SK-N-SH treated with all-trans-retinoic acid at 6 μM for 48 hours (cell line): ENCODE measurements at regions not wholly inside any gene's neighbourhood (a gene's known extent, or its start where the extent isn't known, plus 50 kb on each side); places are given as distances from the start of the nearest gene placed in this dataset.
A peak's percentile ranks its signal among the peaks of the same experiment; 100 is the strongest.

Experiments
- ATAC-seq: fragments of 200-7000 bp; cut with Tn5 transposase; 3 replicates; pipeline ENCODE4 v1.9.1; 2020; ENCODE audit warnings: mild to moderate bottlenecking, moderate library complexity
- ARNTL ChIP-seq: fragments of 450-650 bp; formaldehyde crosslinking; IDR thresholded peaks from 2 replicates; pipeline ENCODE4 v1.5.0; 2020; ENCODE audit warnings: low read depth, mild to moderate bottlenecking, moderate library complexity, borderline replicate concordance
- BACH2 ChIP-seq: fragments of 250-450 bp; sonication (Bioruptor Pico); IDR thresholded peaks from 2 replicates; pipeline ENCODE4 v1.9.0; 2021; ENCODE audit warnings: mild to moderate bottlenecking, borderline replicate concordance
- CSDC2 ChIP-seq: fragments of 250-450 bp; sonication (Bioruptor Pico); IDR thresholded peaks from 2 replicates; pipeline ENCODE4 v1.5.0; 2020; ENCODE audit warnings: mild to moderate bottlenecking, moderate library complexity
- ESRRG ChIP-seq: fragments of 250-450 bp; sonication (Bioruptor Pico); IDR thresholded peaks from 2 replicates; pipeline ENCODE4 v1.6.1; 2021; ENCODE audit warnings: mild to moderate bottlenecking
- GLIS3 ChIP-seq: fragments of 250-450 bp; sonication (Bioruptor Pico); IDR thresholded peaks from 2 replicates; pipeline ENCODE4 v1.5.0; 2020; ENCODE audit warnings: mild to moderate bottlenecking, moderate library complexity
- ISL1 ChIP-seq: fragments of 250-450 bp; sonication (Bioruptor Pico); IDR thresholded peaks from 2 replicates; pipeline ENCODE4 v2.1.2; 2022; ENCODE audit warnings: mild to moderate bottlenecking, moderate library complexity
- OSR1 ChIP-seq: fragments of 250-450 bp; sonication (Bioruptor Pico); IDR thresholded peaks from 2 replicates; pipeline ENCODE4 v1.8.0; 2022; ENCODE audit warnings: moderate library complexity, mild to moderate bottlenecking, inconsistent platforms
- RARB ChIP-seq: fragments of 250-450 bp; sonication (Bioruptor Pico); IDR thresholded peaks from 2 replicates; pipeline ENCODE4 v1.8.0; 2021; ENCODE audit warnings: mild to moderate bottlenecking, moderate library complexity
- SNAI2 ChIP-seq: fragments of 250-450 bp; sonication (Bioruptor Pico); IDR thresholded peaks from 2 replicates; pipeline ENCODE4 v1.5.0; 2020; ENCODE audit warnings: mild to moderate bottlenecking, moderate library complexity
- TCF4 ChIP-seq: fragments of 250-450 bp; sonication (Bioruptor Pico); IDR thresholded peaks from 2 replicates; pipeline ENCODE4 v1.8.0; 2021; ENCODE audit warnings: mild to moderate bottlenecking, moderate library complexity, borderline replicate concordance
- TOX ChIP-seq: fragments of 250-450 bp; sonication (Bioruptor Pico); IDR thresholded peaks from 2 replicates; pipeline ENCODE4 v1.8.0; 2021; ENCODE audit warnings: mild to moderate bottlenecking, moderate library complexity, borderline replicate concordance
- ZC3H10 ChIP-seq: fragments of 250-450 bp; sonication (Bioruptor Pico); IDR thresholded peaks from 2 replicates; pipeline ENCODE4 v1.5.1; 2021; ENCODE audit warnings: mild to moderate bottlenecking, moderate library complexity
- ZFP3 ChIP-seq: fragments of 250-450 bp; sonication (Bioruptor Pico); IDR thresholded peaks from 2 replicates; pipeline ENCODE4 v1.5.0; 2020; ENCODE audit warnings: mild to moderate bottlenecking, moderate library complexity
- ZFP30 ChIP-seq: fragments of 450-650 bp; formaldehyde crosslinking; IDR thresholded peaks from 2 replicates; pipeline ENCODE4 v1.5.0; 2022; ENCODE audit warnings: mild to moderate bottlenecking, moderate library complexity
- ZNF565 ChIP-seq: fragments of 450-650 bp; formaldehyde crosslinking; conservative IDR thresholded peaks from 2 replicates; pipeline ENCODE4 v1.5.0; 2020; ENCODE audit warnings: low read depth, mild to moderate bottlenecking, moderate library complexity
- ZNF70 ChIP-seq: fragments of 450-650 bp; formaldehyde crosslinking; IDR thresholded peaks from 2 replicates; pipeline ENCODE4 v1.5.0; 2020; ENCODE audit warnings: mild to moderate bottlenecking, moderate library complexity
- ZNF8 ChIP-seq: fragments of 450-650 bp; formaldehyde crosslinking; IDR thresholded peaks from 2 replicates; pipeline ENCODE4 v1.5.0; 2020; ENCODE audit warnings: mild to moderate bottlenecking, moderate library complexity
- TF ChIP-seq, protein P1 (sequence below): fragments of 250-450 bp; sonication (Bioruptor Pico); IDR thresholded peaks from 2 replicates; pipeline ENCODE4 v1.8.0; 2021; ENCODE audit warnings: low read depth, mild to moderate bottlenecking, moderate library complexity, borderline replicate concordance
- TF ChIP-seq, protein P2 (sequence below): fragments of 250-450 bp; sonication (Bioruptor Pico); IDR thresholded peaks from 2 replicates; pipeline ENCODE4 v1.5.1; 2021; ENCODE audit warnings: mild to moderate bottlenecking, moderate library complexity
- TF ChIP-seq, protein P3 (sequence below): fragments of 250-450 bp; sonication (Bioruptor Pico); IDR thresholded peaks from 2 replicates; pipeline ENCODE4 v1.5.0; 2020; ENCODE audit warnings: mild to moderate bottlenecking, moderate library complexity
- TF ChIP-seq, protein P4 (sequence below): fragments of 250-450 bp; sonication (Bioruptor Pico); IDR thresholded peaks from 2 replicates; pipeline ENCODE4 v1.8.0; 2020; ENCODE audit warnings: mild to moderate bottlenecking, moderate library complexity, borderline replicate concordance

DNA sequence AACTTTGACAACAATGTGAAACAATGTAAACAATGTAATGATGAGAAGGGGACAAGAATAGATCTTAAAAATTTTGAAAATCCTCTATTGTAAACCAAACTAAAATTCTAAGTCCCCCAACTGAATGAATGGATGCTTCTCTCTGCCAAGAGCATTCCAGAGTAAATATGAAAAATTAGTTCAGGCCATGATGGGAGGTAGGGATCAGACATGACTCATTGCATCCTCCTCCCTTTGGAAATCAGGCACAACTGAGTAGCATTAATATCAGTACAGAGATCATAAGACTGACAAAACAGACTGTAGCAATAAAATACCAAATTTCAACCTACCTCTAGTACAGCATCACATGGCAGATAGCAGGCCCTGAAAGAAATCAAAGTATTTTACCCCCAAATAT is 559.9 kb downstream of the C12orf50 start:
- peak; percentile 78 for ATAC-seq
- TF ChIP-seq TOX (no peak), CSDC2 (no peak), ZC3H10 (CRISPR knock-in tag) (no peak), ZNF70 (CRISPR knock-in tag) (no peak), ISL1 (CRISPR knock-in tag) (no peak), ZFP3 (no peak), TCF4 (CRISPR knock-in tag) (no peak), ZNF8 (CRISPR knock-in tag) (no peak)
- TF ChIP-seq, protein P1, sequence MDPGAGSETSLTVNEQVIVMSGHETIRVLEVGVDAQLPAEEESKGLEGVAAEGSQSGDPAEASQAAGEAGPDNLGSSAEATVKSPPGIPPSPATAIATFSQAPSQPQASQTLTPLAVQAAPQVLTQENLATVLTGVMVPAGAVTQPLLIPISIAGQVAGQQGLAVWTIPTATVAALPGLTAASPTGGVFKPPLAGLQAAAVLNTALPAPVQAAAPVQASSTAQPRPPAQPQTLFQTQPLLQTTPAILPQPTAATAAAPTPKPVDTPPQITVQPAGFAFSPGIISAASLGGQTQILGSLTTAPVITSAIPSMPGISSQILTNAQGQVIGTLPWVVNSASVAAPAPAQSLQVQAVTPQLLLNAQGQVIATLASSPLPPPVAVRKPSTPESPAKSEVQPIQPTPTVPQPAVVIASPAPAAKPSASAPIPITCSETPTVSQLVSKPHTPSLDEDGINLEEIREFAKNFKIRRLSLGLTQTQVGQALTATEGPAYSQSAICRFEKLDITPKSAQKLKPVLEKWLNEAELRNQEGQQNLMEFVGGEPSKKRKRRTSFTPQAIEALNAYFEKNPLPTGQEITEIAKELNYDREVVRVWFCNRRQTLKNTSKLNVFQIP (CRISPR knock-in tag): no peak

DNA sequence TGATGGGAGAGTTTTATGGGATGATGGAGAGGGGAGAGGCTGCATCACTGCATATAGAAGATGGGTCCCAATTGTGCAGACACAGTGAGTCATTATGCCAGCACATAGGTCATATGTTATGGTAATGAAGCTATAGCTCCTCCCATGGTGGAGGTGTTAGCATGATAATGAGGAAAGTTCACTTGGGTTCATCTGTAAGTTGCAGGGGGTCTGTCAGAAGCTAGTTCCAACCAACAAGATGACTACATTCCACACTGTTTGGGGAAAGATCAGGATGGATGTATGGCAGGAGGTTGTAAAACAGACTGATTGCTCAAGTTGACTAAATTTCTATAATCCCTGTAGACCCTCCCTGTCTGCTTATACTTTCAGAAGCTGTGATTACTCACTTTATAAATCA is 561.3 kb downstream of the C12orf50 start:
- ATAC-seq: no peak
- TF ChIP-seq CSDC2 (no peak), ZNF565 (CRISPR knock-in tag) (no peak), OSR1 (no peak), SNAI2 (CRISPR knock-in tag) (no peak), GLIS3 (CRISPR knock-in tag) (no peak), ZFP30 (CRISPR knock-in tag) (no peak), BACH2 (CRISPR knock-in tag) (no peak), TCF4 (CRISPR knock-in tag) (no peak), ZNF70 (CRISPR knock-in tag) (no peak), ZNF8 (CRISPR knock-in tag) (no peak), ZC3H10 (CRISPR knock-in tag) (no peak)
- TF ChIP-seq, protein P2, sequence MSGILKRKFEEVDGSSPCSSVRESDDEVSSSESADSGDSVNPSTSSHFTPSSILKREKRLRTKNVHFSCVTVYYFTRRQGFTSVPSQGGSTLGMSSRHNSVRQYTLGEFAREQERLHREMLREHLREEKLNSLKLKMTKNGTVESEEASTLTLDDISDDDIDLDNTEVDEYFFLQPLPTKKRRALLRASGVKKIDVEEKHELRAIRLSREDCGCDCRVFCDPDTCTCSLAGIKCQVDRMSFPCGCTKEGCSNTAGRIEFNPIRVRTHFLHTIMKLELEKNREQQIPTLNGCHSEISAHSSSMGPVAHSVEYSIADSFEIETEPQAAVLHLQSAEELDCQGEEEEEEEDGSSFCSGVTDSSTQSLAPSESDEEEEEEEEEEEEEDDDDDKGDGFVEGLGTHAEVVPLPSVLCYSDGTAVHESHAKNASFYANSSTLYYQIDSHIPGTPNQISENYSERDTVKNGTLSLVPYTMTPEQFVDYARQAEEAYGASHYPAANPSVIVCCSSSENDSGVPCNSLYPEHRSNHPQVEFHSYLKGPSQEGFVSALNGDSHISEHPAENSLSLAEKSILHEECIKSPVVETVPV (CRISPR knock-in tag): no peak
- TF ChIP-seq, protein P3, sequence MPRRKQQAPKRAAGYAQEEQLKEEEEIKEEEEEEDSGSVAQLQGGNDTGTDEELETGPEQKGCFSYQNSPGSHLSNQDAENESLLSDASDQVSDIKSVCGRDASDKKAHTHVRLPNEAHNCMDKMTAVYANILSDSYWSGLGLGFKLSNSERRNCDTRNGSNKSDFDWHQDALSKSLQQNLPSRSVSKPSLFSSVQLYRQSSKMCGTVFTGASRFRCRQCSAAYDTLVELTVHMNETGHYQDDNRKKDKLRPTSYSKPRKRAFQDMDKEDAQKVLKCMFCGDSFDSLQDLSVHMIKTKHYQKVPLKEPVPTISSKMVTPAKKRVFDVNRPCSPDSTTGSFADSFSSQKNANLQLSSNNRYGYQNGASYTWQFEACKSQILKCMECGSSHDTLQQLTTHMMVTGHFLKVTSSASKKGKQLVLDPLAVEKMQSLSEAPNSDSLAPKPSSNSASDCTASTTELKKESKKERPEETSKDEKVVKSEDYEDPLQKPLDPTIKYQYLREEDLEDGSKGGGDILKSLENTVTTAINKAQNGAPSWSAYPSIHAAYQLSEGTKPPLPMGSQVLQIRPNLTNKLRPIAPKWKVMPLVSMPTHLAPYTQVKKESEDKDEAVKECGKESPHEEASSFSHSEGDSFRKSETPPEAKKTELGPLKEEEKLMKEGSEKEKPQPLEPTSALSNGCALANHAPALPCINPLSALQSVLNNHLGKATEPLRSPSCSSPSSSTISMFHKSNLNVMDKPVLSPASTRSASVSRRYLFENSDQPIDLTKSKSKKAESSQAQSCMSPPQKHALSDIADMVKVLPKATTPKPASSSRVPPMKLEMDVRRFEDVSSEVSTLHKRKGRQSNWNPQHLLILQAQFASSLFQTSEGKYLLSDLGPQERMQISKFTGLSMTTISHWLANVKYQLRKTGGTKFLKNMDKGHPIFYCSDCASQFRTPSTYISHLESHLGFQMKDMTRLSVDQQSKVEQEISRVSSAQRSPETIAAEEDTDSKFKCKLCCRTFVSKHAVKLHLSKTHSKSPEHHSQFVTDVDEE: no peak
- TF ChIP-seq, protein P4, sequence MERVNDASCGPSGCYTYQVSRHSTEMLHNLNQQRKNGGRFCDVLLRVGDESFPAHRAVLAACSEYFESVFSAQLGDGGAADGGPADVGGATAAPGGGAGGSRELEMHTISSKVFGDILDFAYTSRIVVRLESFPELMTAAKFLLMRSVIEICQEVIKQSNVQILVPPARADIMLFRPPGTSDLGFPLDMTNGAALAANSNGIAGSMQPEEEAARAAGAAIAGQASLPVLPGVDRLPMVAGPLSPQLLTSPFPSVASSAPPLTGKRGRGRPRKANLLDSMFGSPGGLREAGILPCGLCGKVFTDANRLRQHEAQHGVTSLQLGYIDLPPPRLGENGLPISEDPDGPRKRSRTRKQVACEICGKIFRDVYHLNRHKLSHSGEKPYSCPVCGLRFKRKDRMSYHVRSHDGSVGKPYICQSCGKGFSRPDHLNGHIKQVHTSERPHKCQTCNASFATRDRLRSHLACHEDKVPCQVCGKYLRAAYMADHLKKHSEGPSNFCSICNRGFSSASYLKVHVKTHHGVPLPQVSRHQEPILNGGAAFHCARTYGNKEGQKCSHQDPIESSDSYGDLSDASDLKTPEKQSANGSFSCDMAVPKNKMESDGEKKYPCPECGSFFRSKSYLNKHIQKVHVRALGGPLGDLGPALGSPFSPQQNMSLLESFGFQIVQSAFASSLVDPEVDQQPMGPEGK (CRISPR knock-in tag): no peak
- TF ChIP-seq, protein P1 (CRISPR knock-in tag): no peak

DNA sequence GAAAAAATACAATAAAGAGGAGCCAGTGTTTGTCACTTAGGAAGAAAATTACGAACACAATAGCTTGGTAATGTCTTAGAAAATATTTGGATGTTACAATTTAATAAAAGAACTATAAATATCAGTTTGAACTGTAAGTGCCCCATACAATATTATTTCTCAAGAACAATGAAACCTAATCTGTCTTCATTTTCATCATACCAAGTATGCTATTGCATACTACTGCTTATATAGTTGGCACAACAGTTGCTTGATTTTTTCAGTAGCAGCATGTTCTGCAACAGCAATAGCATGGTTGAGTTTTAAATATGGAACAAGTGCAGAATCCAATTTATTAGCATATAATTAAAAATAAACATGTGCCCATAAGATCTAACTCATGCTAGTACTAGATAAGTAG is 564.6 kb downstream of the C12orf50 start:
- ATAC-seq: peak; percentile 74
- TF ChIP-seq OSR1: no peak
- TF ChIP-seq ZNF70 (CRISPR knock-in tag): no peak
- no peak for TF ChIP-seq SNAI2 (CRISPR knock-in tag)
- TF ChIP-seq, protein P3: no peak
- no peak for TF ChIP-seq ARNTL (CRISPR knock-in tag)
- TF ChIP-seq ESRRG: no peak
- TF ChIP-seq BACH2 (CRISPR knock-in tag): no peak
- no peak for TF ChIP-seq RARB (CRISPR knock-in tag)
- TF ChIP-seq, protein P4 (CRISPR knock-in tag): no peak
- TF ChIP-seq, protein P1 (CRISPR knock-in tag): no peak
